HEK293T (cell line): ENCODE measurements at regions not wholly inside any gene's neighbourhood (a gene's known extent, or its start where the extent isn't known, plus 50 kb on each side); places are given as distances from the start of the nearest gene placed in this dataset.

Experiments
- ARNT ChIP-seq: fragments of 450-650 bp; IDR thresholded peaks from 2 replicates; pipeline ENCODE4 v1.6.1; 2017; ENCODE audit warnings: mild to moderate bottlenecking
- BHLHE40 ChIP-seq: fragments of 450-650 bp; IDR thresholded peaks from 2 replicates; pipeline ENCODE4 v1.6.1; 2016; ENCODE audit warnings: mild to moderate bottlenecking, moderate library complexity, borderline replicate concordance
- CTBP1 ChIP-seq: fragments of 450-650 bp; IDR thresholded peaks from 2 replicates; pipeline ENCODE4 v1.6.1; 2016; ENCODE audit warnings: borderline replicate concordance
- FOXM1 ChIP-seq: fragments of 450-650 bp; IDR thresholded peaks from 2 replicates; pipeline ENCODE4 v1.6.1; 2017; ENCODE audit warnings: mild to moderate bottlenecking, borderline replicate concordance
- L3MBTL2 ChIP-seq: fragments of 450-650 bp; conservative IDR thresholded peaks from 2 replicates; pipeline ENCODE4 v1.6.1; 2016; ENCODE audit warnings: mild to moderate bottlenecking
- LEF1 ChIP-seq: fragments of 450-650 bp; IDR thresholded peaks from 2 replicates; pipeline ENCODE4 v1.6.1; 2017; ENCODE audit warnings: mild to moderate bottlenecking, borderline replicate concordance
- SUZ12 ChIP-seq: fragments of 450-650 bp; IDR thresholded peaks from 2 replicates; pipeline ENCODE4 v1.6.1; 2016; ENCODE audit warnings: mild to moderate bottlenecking
- TARDBP ChIP-seq: fragments of 450-650 bp; IDR thresholded peaks from 2 replicates; pipeline ENCODE4 v1.6.1; 2016

GRCh38 chr5:35488791-35489190 lies 128.9 kb upstream of the SPEF2 start:
- TF ChIP-seq CTBP1 (no peak), BHLHE40 (no peak), FOXM1 (no peak), TARDBP (no peak), SUZ12 (no peak), ARNT (no peak), LEF1 (no peak), L3MBTL2 (no peak)
